OCI-LY7 (cell line): ENCODE measurements at regions not wholly inside any gene's neighbourhood (a gene's known extent, or its start where the extent isn't known, plus 50 kb on each side); places are given as distances from the start of the nearest gene placed in this dataset.

Experiments
- CTCF ChIP-seq: fragments of 200-600 bp; sonication (generic); conservative IDR thresholded peaks from 2 replicates; pipeline ENCODE4 v1.5.1; 2014; ENCODE audit warnings: mild to moderate bottlenecking, antibody characterized with exemption, low read length, moderate library complexity, mixed read lengths
- EZH2phosphoT487 ChIP-seq: fragments of 200-600 bp; sonication (generic); IDR thresholded peaks from 2 replicates; pipeline ENCODE4 v1.6.1; 2018; ENCODE audit warnings: low read depth, borderline replicate concordance, mild to moderate bottlenecking, mixed run types, antibody characterized with exemption, low read length, moderate library complexity, mixed read lengths

GRCh38 chr10:128950159-128950915 lies 516.7 kb upstream of the MGMT start:
- TF ChIP-seq CTCF (no peak), EZH2phosphoT487 (no peak)
